Kidney capillary endothelial cell (primary cell): ENCODE measurements at regions not wholly inside any gene's neighbourhood (a gene's known extent, or its start where the extent isn't known, plus 50 kb on each side); places are given as distances from the start of the nearest gene placed in this dataset.

Experiments
- DNase-seq: peaks from one replicate; pipeline ENCODE4 v3.0.0-alpha.2; 2018; ENCODE audit warnings: low spot score

DNA sequence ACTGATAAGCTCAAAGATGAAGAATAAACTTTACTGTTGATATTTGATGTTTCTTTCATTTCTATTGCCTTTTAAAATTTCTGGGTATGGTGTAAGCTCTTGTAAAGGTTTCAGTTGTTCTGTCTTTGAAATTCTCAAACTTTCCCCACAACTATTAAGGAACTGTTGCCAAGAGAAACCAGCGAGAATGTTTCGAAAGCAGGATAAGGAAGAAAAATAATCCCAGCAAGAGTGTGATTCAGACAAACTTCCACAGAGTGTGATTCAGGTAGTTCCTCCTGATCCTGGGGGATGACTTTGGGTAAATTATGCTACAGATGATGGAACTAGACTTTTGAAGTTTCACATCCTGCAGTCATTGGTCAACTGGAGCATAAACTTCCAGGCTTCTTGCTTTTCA lies 632.0 kb downstream of the NSUN3 start:
- DNase-seq: no peak

DNA sequence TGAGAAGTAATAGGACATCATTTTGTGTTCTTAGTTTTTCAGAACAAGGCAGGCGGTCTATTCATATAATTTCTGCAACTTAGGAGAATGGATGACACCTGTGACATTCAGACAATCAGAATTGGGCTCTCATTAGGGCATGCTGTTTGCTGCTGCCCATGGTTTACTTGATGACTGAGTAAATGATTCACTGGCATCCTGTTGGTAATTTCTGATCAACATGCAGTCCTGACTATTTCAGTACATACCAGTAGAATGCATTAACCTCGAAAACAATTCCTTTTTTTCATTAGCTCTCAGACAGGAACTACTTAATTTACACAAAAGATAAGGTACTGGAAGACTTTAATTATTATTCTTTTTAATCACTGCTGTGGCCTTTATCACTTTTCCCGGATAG lies 641.6 kb downstream of the NSUN3 start:
- no peak for DNase-seq

DNA sequence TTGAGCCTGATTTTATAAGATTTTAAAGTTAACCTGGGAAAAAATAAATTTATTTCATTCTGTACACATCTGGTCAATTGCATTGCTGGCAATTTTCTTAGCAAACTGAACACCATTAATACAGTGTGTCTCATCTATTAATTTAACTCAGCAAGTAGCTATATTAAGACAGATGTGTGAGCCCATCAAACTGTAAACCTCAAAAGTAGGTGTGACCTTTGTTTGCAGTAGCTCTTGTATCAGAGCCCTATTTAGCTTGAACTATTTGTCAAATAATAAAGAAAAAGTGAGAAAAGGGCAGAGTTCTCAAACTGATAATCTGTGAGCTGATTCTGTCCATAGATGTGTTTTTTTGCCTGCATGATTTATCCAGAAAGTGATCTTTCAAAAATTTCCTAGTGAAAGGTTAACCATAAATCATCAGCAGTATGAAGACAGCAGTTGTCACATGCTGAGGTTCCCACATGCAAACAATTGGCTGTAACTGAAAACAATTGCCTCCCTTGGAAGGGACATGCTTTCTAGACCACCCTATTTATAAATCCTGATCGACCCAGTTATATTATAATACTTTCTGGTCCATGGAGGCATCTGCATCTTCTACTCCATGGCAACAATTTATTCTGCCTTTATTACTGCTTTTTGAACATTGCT lies 646.5 kb downstream of the NSUN3 start:
- DNase-seq: no peak

GRCh38 chr3:94714194-94714593 lies 651.3 kb downstream of the NSUN3 start:
- no peak for DNase-seq

DNA sequence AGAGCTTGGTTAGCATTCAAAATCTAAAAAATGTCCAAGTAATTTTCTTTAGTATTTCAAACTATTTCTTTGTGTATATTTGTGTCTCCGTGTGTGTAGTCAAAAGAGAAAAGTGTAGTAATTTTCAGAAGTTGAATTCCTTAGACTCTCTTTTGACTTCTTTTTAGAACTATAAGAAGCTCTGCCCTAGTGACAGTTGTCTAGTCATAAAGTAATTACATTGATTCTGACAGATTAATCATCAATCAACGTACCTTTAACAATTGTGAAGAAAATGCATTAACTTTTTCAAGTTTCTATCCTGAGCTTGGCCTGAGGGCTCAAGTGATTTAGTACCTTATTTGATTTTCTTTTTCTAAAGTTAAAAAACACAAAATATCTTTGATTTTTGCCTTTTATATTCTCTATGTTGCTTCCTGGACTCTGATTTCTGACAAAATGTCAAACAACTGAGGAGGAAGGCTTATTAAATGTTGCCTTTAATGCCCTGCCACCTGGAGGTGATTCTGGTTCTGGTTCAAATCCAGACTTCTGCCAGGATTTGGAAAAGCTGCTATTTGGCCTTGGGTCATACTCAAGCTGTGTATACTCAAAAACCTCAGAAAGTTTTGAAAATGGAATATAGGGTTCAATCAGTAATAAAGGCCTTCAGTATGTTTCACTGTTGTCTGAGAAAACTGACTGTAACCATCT lies 653.6 kb downstream of the NSUN3 start:
- no peak for DNase-seq

DNA sequence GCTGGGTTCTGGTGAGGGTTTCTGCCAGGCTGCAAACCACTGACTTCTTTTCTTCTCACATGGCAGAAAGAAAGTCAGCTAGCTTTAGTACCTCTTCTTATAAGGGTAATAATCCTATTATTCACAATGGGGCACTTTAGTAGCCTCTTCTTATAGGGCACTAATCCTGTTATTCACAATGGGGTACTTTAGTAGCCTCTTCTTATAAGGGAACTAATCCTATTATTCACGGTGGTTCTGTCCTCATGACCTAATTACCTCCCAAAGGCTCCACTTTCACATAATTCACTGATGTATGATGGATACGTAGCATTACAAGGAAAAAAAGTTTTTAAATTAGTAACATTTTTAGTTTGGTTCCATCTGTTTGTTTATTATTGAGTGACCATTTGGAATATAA lies 671.3 kb downstream of the NSUN3 start:
- no peak for DNase-seq

DNA sequence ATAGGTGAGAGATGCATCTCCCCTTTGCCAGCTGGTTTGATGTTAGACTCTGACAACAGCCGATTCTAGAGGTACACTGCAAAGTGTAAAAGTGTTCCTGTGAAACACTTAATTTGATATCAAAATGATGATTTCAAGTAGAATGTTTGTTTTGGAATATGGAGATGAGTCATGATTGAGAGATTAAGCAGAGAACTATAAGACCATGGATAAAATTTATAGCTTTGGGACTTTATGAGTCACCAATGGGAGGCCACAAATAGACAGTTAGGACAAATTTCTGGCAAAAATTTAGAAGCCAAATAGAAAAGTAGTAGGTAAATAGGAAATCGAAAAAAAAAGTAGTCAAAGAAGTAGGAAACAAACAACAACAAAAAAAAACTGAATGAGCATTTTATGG lies 672.5 kb downstream of the NSUN3 start:
- no peak for DNase-seq

GRCh38 chr3:94737116-94737515 lies 674.3 kb downstream of the NSUN3 start:
- DNase-seq: no peak

- DNase-seq: no peak
Observed at GRCh38 chr3:94739420-94739819, 676.6 kb downstream of the NSUN3 start.

DNA sequence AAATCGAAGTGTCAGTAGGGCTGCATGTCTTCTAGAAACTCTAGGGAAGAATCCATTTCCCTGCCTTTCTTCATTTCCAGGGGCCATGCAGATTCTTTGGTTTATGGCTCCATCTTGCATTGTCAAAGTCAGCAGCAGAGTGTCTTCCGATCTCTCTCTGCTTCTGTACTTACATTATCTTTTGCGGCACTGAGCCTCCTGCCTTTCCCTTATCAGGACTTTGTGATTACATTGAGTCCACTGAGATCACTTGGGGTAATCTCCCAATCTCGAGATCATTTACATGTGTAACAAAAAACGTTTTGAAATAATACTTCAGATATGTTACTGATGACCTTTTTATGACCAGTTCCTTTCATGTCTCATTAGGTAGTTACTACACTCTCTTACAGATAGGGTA lies 695.9 kb downstream of the NSUN3 start:
- DNase-seq: no peak

- DNase-seq: no peak
Observed at GRCh38 chr3:94772402-94772801, 709.5 kb downstream of the NSUN3 start.

- no peak for DNase-seq
Observed at GRCh38 chr3:94775746-94776145, 712.9 kb downstream of the NSUN3 start.

DNA sequence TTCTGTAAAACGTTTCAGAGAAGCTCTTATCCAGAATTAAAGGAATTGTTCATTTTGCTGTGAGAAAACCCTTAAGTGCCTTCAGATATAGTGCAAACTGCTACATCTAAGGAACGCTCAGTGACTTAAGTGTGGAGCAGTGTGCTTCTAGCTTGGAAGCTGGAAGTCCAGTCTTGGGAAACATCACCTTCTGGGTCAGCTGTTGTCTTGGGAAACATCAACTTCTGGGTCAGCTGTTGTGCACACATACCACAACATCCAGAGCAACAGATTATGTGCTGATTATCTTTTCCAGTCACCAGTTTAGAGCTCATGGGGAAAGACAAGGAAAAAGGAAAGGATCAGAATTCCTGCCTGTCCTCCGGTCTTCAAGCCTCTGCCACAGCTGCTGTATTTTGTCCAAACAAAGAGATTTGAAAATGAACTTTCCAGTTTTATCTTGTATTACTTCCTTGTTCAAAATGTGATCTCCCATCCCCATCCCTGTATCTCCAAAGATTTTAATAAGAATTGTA lies 713.6 kb downstream of the NSUN3 start:
- DNase-seq: no peak

DNA sequence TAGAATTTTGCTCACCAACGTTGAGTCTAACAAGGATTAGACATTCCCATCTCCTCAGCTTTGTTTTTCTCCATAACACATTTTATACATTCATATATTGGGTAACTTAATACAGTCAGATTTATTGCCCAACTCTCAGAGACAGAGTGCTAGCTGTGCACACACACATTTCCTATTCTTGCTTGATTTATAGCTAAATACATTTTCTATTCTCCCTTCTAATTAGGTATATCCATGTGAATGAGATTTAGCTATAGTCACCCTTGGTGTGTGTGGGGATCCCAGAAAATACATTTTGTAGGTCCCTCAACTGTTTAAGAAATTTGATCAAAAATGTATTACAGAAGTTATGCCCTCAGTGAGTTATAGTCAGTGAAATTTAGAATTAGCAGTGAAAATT lies 715.4 kb downstream of the NSUN3 start:
- no peak for DNase-seq

GRCh38 chr3:94778814-94779494 lies 716.1 kb downstream of the NSUN3 start:
- no peak for DNase-seq

GRCh38 chr3:94779699-94780098 lies 716.8 kb downstream of the NSUN3 start:
- DNase-seq: no peak

- DNase-seq: no peak
Observed at GRCh38 chr3:94784274-94784673, 721.4 kb downstream of the NSUN3 start.

DNA sequence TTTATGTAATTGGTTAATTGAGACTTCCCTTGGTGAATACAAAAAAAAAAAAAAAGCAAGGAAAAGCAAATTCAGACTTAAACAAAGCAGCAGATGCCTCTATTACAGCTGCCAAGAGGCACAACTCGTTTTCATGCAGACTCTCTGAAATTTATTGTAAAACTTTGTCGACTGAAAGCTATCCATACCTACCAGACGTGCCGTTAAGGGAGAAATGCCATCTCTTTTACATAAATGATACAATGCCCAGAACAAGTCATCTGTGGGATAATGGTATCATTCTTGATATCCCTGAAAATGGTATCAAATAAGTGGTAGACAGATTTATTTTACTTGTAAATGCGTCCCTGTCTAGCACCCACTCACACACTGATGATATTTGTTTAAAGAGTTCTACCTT lies 724.2 kb downstream of the NSUN3 start:
- DNase-seq: no peak

DNA sequence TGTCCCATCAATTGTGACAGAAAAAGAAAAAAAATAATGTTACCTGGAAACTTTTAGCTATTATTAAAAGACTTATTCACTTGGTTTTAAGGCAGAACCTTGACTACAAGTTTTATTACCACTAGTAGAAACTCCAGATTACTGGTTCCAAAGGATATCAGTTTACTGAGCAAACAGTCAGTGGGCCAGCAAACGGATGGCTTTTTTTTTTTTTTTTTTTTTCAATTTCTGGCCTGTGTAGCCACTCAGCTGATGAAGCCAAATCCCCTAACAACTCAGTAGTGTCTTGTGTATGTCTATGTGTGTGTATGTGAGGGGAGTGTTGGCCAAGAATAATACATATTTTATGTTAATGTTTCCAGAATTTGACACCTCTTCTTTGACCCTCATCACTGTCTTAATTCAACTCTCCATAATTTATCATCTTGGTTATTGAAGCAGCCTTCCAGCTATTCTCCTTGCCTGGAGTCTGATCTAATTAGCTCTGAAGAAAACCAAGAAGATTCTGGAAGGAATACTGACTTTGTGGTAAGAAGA lies 724.9 kb downstream of the NSUN3 start:
- no peak for DNase-seq

DNA sequence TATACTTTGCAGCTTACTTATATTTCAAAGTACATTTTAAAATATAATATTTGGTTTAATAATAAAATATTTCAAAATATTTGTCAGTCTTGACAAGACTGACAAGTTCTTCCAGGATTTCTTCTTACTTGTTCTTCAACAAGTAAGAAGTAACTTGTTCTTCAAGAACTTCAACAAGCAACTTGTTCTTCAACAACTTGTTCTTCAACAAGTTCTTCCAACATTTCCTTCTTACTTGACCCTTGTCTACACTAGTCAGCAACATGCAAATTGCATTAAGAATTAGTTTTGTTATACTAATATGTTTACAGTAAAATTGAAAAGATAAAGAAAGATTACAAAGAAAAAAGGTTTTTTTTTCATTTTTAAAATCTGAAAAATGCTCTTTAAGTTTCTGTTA lies 731.7 kb downstream of the NSUN3 start:
- DNase-seq: no peak

- no peak for DNase-seq
Observed at GRCh38 chr3:94799420-94800060, 736.7 kb downstream of the NSUN3 start.

GRCh38 chr3:94811836-94812235 lies 749.0 kb downstream of the NSUN3 start:
- DNase-seq: no peak

GRCh38 chr3:94821241-94821640 lies 758.4 kb downstream of the NSUN3 start:
- no peak for DNase-seq
